SU-DHL-6 (cell line): ENCODE measurements at regions not wholly inside any gene's neighbourhood (a gene's known extent, or its start where the extent isn't known, plus 50 kb on each side); places are given as distances from the start of the nearest gene placed in this dataset.

Source experiments
- H2AFZ ChIP-seq: fragments of 200-600 bp; sonication (generic); 2 replicates; pipeline ENCODE4 v1.6.1; 2014; ENCODE audit warnings: low read depth, mild to moderate bottlenecking, moderate library complexity, mixed read lengths, antibody characterized with exemption, low read length; ENCODE audit not compliant: severe bottlenecking
- H3F3A ChIP-seq: fragments of 200-600 bp; shearing (Covaris generic); 2 replicates; pipeline ENCODE4 v1.6.0; 2016; ENCODE audit warnings: antibody characterized with exemption, mild to moderate bottlenecking; ENCODE audit not compliant: insufficient read depth
- H3K27ac ChIP-seq: fragments of 200-600 bp; sonication (generic); 2 replicates; pipeline ENCODE4 v1.5.1; 2016; ENCODE audit warnings: low read depth, mild to moderate bottlenecking, low read length, moderate library complexity, mixed read lengths
- H3K27me3 ChIP-seq: fragments of 200-600 bp; sonication (generic), shearing (Covaris generic); 2 replicates; pipeline ENCODE4 v1.6.0; 2014; ENCODE audit warnings: mild to moderate bottlenecking, low read length
- H3K36me3 ChIP-seq: fragments of 200-600 bp; sonication (generic); 2 replicates; pipeline ENCODE4 v1.6.1; 2014; ENCODE audit warnings: mild to moderate bottlenecking, low read length, mixed read lengths
- H3K4me2 ChIP-seq: fragments of 300-600, 200-600 bp; shearing (Covaris generic), sonication (generic); 2 replicates; pipeline ENCODE4 v1.6.0; 2014; ENCODE audit warnings: low read length, low read depth, mild to moderate bottlenecking; ENCODE audit not compliant: poor library complexity, severe bottlenecking
- H3K4me3 ChIP-seq: fragments of 200-600 bp; sonication (generic); 2 replicates; pipeline ENCODE4 v1.5.1; 2014; ENCODE audit warnings: antibody characterized with exemption, low read length, mild to moderate bottlenecking, mixed read lengths; ENCODE audit not compliant: insufficient read depth, poor library complexity, severe bottlenecking
- H3K79me2 ChIP-seq: fragments of 200-600 bp; sonication (generic); 2 replicates; pipeline ENCODE4 v1.6.1; 2014; ENCODE audit warnings: mild to moderate bottlenecking, low read length, moderate library complexity; ENCODE audit not compliant: insufficient read depth
- H3K9ac ChIP-seq: fragments of 200-600 bp; sonication (generic); 2 replicates; pipeline ENCODE4 v1.7.0; 2014; ENCODE audit warnings: mild to moderate bottlenecking, low read length
- H3K9me2 ChIP-seq: fragments of 200-600 bp; sonication (generic); replicated peaks from 2 replicates; pipeline ENCODE4 v1.6.1; 2014; ENCODE audit warnings: low read length; ENCODE audit not compliant: insufficient read depth
- H3K9me3 ChIP-seq: fragments of 200-600 bp; sonication (generic); 2 replicates; pipeline ENCODE4 v1.6.1; 2014; ENCODE audit warnings: low read length, mixed read lengths; ENCODE audit not compliant: insufficient read depth
- H4K20me1 ChIP-seq: fragments of 200-600 bp; sonication (generic); 2 replicates; pipeline ENCODE4 v1.6.1; 2014; ENCODE audit warnings: low read depth, mild to moderate bottlenecking, antibody characterized with exemption, low read length, moderate library complexity, mixed read lengths
- EZH2phosphoT487 ChIP-seq: fragments of 200-600 bp; sonication (generic), shearing (Covaris generic); conservative IDR thresholded peaks from 2 replicates; pipeline ENCODE4 v1.6.1; 2018; ENCODE audit warnings: mild to moderate bottlenecking, antibody characterized with exemption, low read length, moderate library complexity, mixed read lengths
- TF ChIP-seq, protein P1 (sequence below): fragments of 200-600 bp; sonication (generic); IDR thresholded peaks from one replicate; pipeline ENCODE4 v1.5.1; 2017; ENCODE audit warnings: antibody characterized with exemption, mild to moderate bottlenecking, low read length, moderate library complexity; ENCODE audit not compliant: insufficient read depth, poor library complexity, severe bottlenecking

DNA sequence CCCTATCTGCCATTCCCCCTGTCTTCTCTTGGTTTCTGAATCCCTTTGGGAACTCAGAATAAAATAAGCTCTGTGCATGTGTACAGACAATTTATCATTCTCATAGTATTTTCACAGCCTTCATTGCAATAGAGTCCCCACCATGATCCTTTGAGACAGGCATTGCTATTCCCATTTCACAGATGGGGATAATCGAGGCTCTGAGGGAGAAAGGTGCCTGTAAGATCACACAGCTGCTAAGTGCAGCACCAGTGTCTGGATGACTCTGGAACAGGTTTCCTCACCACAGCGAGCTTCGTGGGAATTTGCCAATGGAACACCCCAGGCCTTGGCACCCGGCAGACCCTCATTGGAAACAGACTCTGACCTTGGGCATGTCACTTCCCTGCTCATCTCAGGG is 293.6 kb downstream of the NSG2 start:
- Histone ChIP-seq H3F3A (no peaks in the 10 kb centered on the region), H3K79me2 (no peaks in the 10 kb centered on the region), H3K36me3 (no peaks in the 10 kb centered on the region), H3K27me3 (no peaks in the 10 kb centered on the region), H3K9ac (no peak overlapping the region), H3K4me2 (no peak overlapping the region), H3K9me2 (no peaks in the 10 kb centered on the region), H4K20me1 (no peaks in the 10 kb centered on the region), H3K9me3 (no peaks in the 10 kb centered on the region), H3K4me3 (no peak overlapping the region), H3K27ac (no peak overlapping the region), H2AFZ (no peak overlapping the region)
- TF ChIP-seq, protein P1, sequence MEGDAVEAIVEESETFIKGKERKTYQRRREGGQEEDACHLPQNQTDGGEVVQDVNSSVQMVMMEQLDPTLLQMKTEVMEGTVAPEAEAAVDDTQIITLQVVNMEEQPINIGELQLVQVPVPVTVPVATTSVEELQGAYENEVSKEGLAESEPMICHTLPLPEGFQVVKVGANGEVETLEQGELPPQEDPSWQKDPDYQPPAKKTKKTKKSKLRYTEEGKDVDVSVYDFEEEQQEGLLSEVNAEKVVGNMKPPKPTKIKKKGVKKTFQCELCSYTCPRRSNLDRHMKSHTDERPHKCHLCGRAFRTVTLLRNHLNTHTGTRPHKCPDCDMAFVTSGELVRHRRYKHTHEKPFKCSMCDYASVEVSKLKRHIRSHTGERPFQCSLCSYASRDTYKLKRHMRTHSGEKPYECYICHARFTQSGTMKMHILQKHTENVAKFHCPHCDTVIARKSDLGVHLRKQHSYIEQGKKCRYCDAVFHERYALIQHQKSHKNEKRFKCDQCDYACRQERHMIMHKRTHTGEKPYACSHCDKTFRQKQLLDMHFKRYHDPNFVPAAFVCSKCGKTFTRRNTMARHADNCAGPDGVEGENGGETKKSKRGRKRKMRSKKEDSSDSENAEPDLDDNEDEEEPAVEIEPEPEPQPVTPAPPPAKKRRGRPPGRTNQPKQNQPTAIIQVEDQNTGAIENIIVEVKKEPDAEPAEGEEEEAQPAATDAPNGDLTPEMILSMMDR = no peak
- no peak for TF ChIP-seq EZH2phosphoT487

DNA sequence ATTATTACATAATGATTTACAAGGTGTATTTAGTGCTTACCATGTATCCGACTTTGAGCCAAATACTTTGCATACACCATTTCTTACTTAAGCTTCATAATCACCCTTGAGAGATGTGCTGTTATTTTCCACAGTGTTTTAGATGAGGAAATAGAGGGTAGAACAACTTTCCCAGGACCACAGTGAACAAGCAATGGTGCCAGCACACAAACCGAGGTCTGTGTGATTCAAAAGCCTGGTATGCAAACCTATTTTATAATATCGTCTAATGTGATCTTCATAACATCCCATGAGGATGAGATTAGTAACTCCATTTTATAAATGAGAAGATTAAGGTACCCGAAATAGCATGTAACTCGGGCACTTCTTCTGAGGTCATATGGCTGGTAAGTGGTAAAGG is 294.7 kb downstream of the NSG2 start:
- Histone ChIP-seq H3K79me2 (no peaks in the 10 kb centered on the region), H4K20me1 (no peaks in the 10 kb centered on the region), H2AFZ (no peak overlapping the region), H3K4me3 (no peak overlapping the region), H3K9me3 (no peaks in the 10 kb centered on the region), H3K9me2 (no peaks in the 10 kb centered on the region), H3K27ac (no peak overlapping the region), H3K27me3 (no peaks in the 10 kb centered on the region), H3K9ac (no peak overlapping the region), H3K36me3 (no peaks in the 10 kb centered on the region), H3K4me2 (no peak overlapping the region), H3F3A (no peaks in the 10 kb centered on the region)
- TF ChIP-seq, protein P1 = no peak
- no peak for TF ChIP-seq EZH2phosphoT487

DNA sequence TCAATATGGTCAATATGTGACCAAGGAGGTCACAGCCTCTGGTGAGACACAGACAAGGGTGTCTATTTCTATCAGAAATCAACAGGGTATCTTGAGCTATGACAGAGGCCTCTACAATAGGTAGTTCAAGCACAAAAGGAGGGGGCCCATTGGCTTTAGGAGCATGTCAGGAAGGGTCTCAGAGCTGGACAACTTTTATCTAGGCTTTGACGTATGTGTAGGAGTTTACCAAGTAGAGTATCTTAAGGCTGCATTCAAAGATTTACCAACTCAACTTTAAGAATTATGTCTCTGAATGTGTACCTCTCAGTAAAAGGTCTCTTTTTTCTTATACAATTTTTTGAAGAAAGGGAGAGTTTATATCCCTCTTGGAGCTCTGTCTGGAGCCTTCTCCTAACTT is 297.2 kb downstream of the NSG2 start:
- no peak overlapping the region for H3K27ac ChIP-seq
- no peak for TF ChIP-seq EZH2phosphoT487

DNA sequence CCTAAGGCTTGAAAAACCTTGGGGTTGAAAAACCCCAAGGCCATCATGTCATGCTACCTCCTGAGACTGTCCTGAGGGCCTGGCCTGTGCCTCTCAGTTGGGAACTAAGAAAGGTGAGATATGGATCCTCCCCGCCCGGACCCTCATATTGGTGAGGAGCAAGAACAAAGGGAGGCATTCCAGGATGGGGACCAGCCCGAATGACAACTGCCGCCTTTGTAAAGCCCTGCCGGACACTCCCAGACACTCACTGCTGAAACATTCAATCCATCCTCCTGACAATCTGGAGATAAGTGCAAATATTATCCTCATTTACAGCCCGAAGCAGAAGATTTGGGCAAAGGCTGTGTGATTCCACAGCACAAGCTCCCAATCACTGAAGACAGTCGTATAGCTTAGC is 298.3 kb downstream of the NSG2 start:
- TF ChIP-seq, protein P1 = no peak
- no peak for TF ChIP-seq EZH2phosphoT487

More for the DNA sequence above, 297.2 kb downstream of the NSG2 start:
- H2AFZ ChIP-seq = no peak overlapping the region
- H3K9me3 ChIP-seq = no peaks in the 10 kb centered on the region
- no peaks in the 10 kb centered on the region for H3K27me3 ChIP-seq
- H3K9me2 ChIP-seq = no peaks in the 10 kb centered on the region
- H3K9ac ChIP-seq = no peak overlapping the region
- no peaks in the 10 kb centered on the region for H3K79me2 ChIP-seq
- no peaks in the 10 kb centered on the region for H3F3A ChIP-seq
- H3K4me2 ChIP-seq = no peak overlapping the region
- no peak overlapping the region for H3K4me3 ChIP-seq
- no peaks in the 10 kb centered on the region for H4K20me1 ChIP-seq
- H3K36me3 ChIP-seq = no peaks in the 10 kb centered on the region

More for the DNA sequence above, 298.3 kb downstream of the NSG2 start:
- Histone ChIP-seq H3K79me2 (no peaks in the 10 kb centered on the region), H3K9ac (no peak overlapping the region), H3K4me3 (no peak overlapping the region), H2AFZ (no peak overlapping the region), H3K36me3 (no peaks in the 10 kb centered on the region), H3F3A (no peaks in the 10 kb centered on the region), H3K27me3 (no peaks in the 10 kb centered on the region), H3K27ac (no peak overlapping the region), H3K9me3 (no peaks in the 10 kb centered on the region), H3K4me2 (no peak overlapping the region), H3K9me2 (no peaks in the 10 kb centered on the region), H4K20me1 (no peaks in the 10 kb centered on the region)
